HL-60 (cell line): ENCODE measurements at regions not wholly inside any gene's neighbourhood (a gene's known extent, or its start where the extent isn't known, plus 50 kb on each side); places are given as distances from the start of the nearest gene placed in this dataset.

ENCODE experiments used
- DNase-seq, 2 experiments: peaks; one replicate each; pipeline ENCODE4 v3.0.0-alpha.2; 2010 to 2020; ENCODE audit warnings: low read depth in 1 of 2, low spot score in 1 of 2
- H3K27ac ChIP-seq: fragments of 250-450 bp; sonication (Bioruptor Pico); replicated peaks from 2 replicates; pipeline ENCODE4 v1.5.1; 2020; ENCODE audit warnings: mild to moderate bottlenecking, moderate library complexity
- H3K27me3 ChIP-seq: fragments of 250-450 bp; sonication (Bioruptor Pico); 2 replicates; pipeline ENCODE4 v1.5.1; 2021; ENCODE audit warnings: mild to moderate bottlenecking, moderate library complexity; ENCODE audit not compliant: insufficient read depth, poor library complexity, severe bottlenecking
- H3K4me3 ChIP-seq: replicated peaks from 2 replicates; pipeline ENCODE4 v1.5.1; 2011; ENCODE audit warnings: mild to moderate bottlenecking, control low read depth, low read length; ENCODE audit not compliant: insufficient read depth
- GABPA ChIP-seq: IDR thresholded peaks from 2 replicates; pipeline ENCODE4 v1.6.1; 2012; ENCODE audit warnings: low read depth
- POLR2AphosphoS5 ChIP-seq: IDR thresholded peaks from 2 replicates; pipeline ENCODE4 v1.6.1; 2012; ENCODE audit warnings: low read depth
- SPI1 ChIP-seq: IDR thresholded peaks from 2 replicates; pipeline ENCODE4 v1.6.1; 2012; ENCODE audit warnings: low read depth, mild to moderate bottlenecking, borderline replicate concordance
- TF ChIP-seq, protein P1 (sequence below): IDR thresholded peaks from 2 replicates; pipeline ENCODE4 v1.6.1; 2012; ENCODE audit warnings: low read depth; ENCODE audit not compliant: insufficient replicate concordance
- TF ChIP-seq, protein P2 (sequence below): IDR thresholded peaks from one replicate; pipeline ENCODE4 v1.5.1; 2011; ENCODE audit warnings: low read length, control low read depth, inconsistent platforms; ENCODE audit not compliant: insufficient read depth

DNA sequence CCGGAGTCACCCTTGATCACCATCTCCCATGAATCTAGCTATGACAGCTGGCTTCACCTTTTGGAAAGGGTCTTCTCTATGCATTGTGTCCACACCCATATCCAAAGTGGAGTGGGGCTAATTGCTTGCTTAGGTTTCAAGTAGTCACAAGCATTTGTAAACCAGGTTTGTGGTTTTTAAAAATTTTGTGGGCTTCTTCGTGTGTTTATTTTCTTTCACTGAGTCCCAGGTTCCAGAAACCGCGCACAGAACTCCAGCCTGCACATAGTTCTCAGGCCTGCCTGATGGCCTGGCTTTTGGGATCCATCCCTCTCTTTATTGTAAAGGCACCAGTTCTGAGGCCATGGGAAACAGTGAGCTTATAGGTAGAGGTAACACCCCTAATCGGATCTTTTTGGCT is 70.2 kb upstream of the TLR3 start:
- DNase-seq, result no peak
- TF ChIP-seq, protein P1, sequence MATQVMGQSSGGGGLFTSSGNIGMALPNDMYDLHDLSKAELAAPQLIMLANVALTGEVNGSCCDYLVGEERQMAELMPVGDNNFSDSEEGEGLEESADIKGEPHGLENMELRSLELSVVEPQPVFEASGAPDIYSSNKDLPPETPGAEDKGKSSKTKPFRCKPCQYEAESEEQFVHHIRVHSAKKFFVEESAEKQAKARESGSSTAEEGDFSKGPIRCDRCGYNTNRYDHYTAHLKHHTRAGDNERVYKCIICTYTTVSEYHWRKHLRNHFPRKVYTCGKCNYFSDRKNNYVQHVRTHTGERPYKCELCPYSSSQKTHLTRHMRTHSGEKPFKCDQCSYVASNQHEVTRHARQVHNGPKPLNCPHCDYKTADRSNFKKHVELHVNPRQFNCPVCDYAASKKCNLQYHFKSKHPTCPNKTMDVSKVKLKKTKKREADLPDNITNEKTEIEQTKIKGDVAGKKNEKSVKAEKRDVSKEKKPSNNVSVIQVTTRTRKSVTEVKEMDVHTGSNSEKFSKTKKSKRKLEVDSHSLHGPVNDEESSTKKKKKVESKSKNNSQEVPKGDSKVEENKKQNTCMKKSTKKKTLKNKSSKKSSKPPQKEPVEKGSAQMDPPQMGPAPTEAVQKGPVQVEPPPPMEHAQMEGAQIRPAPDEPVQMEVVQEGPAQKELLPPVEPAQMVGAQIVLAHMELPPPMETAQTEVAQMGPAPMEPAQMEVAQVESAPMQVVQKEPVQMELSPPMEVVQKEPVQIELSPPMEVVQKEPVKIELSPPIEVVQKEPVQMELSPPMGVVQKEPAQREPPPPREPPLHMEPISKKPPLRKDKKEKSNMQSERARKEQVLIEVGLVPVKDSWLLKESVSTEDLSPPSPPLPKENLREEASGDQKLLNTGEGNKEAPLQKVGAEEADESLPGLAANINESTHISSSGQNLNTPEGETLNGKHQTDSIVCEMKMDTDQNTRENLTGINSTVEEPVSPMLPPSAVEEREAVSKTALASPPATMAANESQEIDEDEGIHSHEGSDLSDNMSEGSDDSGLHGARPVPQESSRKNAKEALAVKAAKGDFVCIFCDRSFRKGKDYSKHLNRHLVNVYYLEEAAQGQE, result no peak
- TF ChIP-seq SPI1 (no peak), POLR2AphosphoS5 (no peak), GABPA (no peak)
- TF ChIP-seq, protein P2, sequence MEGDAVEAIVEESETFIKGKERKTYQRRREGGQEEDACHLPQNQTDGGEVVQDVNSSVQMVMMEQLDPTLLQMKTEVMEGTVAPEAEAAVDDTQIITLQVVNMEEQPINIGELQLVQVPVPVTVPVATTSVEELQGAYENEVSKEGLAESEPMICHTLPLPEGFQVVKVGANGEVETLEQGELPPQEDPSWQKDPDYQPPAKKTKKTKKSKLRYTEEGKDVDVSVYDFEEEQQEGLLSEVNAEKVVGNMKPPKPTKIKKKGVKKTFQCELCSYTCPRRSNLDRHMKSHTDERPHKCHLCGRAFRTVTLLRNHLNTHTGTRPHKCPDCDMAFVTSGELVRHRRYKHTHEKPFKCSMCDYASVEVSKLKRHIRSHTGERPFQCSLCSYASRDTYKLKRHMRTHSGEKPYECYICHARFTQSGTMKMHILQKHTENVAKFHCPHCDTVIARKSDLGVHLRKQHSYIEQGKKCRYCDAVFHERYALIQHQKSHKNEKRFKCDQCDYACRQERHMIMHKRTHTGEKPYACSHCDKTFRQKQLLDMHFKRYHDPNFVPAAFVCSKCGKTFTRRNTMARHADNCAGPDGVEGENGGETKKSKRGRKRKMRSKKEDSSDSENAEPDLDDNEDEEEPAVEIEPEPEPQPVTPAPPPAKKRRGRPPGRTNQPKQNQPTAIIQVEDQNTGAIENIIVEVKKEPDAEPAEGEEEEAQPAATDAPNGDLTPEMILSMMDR, result no peak
- Histone ChIP-seq H3K4me3 (no peak overlapping the region), H3K27me3 (no peaks in the 10 kb centered on the region), H3K27ac (no peak overlapping the region)

DNA sequence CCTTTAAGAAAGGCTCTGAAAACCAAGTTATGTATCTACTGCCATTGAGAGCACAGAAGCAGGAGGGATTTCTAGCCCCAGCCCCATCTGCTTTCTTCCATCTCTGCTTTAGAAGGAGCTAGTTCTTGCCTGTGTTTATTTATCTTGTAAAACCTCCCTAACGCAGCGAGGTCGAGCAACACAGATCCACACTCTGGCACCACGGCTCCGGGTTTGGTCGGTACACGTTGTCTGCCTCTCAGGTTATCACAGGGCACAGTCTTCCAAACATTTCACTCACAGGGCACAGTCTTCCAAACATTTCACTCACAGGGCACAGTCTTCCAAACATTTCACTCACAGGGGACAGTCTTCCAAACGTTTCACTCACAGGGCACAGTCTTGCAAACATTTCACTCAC is 69.7 kb upstream of the TLR3 start:
- TF ChIP-seq, protein P1, result no peak
- no peak for TF ChIP-seq SPI1
- TF ChIP-seq POLR2AphosphoS5, result no peak
- no peak for TF ChIP-seq GABPA
- TF ChIP-seq, protein P2, result no peak
- no peak overlapping the region for H3K4me3 ChIP-seq
- H3K27me3 ChIP-seq, result no peaks in the 10 kb centered on the region
- H3K27ac ChIP-seq, result no peak overlapping the region
- DNase-seq, result no peak

DNA sequence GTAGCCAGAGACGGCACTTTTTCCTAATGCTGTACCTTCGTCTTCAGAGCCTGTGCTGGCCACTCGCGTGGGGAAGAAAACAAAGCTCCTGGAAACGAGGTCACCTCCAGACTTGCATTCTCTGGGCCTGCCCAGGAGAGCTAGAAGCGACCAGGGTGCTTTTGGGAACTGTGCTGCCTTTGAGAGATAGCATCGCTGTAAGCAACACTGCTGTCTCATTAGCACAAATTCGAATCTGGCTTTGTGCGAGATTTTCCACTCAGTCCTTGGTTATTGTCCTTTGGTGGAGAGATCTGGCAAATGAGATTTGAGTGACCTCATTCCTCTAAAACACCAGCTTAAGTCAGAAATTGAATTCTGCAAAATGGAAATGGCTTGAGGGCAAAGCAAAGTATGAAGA is 66.1 kb upstream of the TLR3 start:
- no peak overlapping the region for H3K27ac ChIP-seq
- TF ChIP-seq, protein P2, result no peak
- TF ChIP-seq POLR2AphosphoS5 (no peak), GABPA (no peak)
- no peak overlapping the region for H3K4me3 ChIP-seq
- no peaks in the 10 kb centered on the region for H3K27me3 ChIP-seq
- DNase-seq, result no peak

DNA sequence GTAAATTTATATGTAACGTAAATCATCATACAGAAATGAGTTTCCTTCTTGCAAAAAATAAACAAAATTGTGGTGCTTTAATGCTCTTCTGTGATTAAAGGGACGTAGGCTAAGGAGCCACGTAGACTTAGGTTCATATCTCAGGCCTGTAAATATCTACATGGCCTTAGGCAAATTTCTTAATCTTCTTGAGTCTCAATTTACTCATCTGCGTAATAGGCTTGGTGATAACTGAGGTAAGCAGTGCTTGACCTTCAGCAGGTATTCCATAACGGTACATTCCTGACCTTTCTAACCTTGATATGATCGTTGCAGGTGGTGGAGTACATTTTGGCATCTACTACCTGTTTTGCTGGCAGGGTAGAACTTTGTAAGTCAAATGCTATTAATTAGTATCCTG is 65.2 kb upstream of the TLR3 start:
- H3K27me3 ChIP-seq, result no peaks in the 10 kb centered on the region

More for the DNA sequence above, 65.2 kb upstream of the TLR3 start:
- H3K4me3 ChIP-seq, result no peak overlapping the region
- no peak overlapping the region for H3K27ac ChIP-seq
- DNase-seq, result no peak
- TF ChIP-seq, protein P1, result no peak
- TF ChIP-seq SPI1 (no peak), POLR2AphosphoS5 (no peak), GABPA (no peak)
- TF ChIP-seq, protein P2, result no peak
